ENCODE measurements at regions not wholly inside any gene's neighbourhood (a gene's known extent, or its start where the extent isn't known, plus 50 kb on each side); places are given as distances from the start of the nearest gene placed in this dataset.

- Histone ChIP-seq H4K20me1 (replicated peaks; ENCODE audit: control insufficient read depth, insufficient read depth, low read length) (no peaks in the 10 kb centered on the region), H3K4me1 (replicated peaks in 1 of 2; ENCODE audit: control insufficient read depth in 2 of 2, insufficient read depth in 2 of 2, low read length in 2 of 2) (no peaks in the 10 kb centered on the region), H3K9ac (ENCODE audit: insufficient read depth in 1 of 2, low read depth in 2 of 2, low read length in 2 of 2) (no peak overlapping the region), H2AFZ (ENCODE audit: low read depth, low read length) (no peak overlapping the region), H3K9me1 (ENCODE audit: control insufficient read depth, insufficient read depth, low read length) (no peaks in the 10 kb centered on the region), H3K4me2 (ENCODE audit: insufficient read depth, low read length) (no peak overlapping the region), H3K79me2 (ENCODE audit: control insufficient read depth, insufficient read depth, low read length) (no peaks in the 10 kb centered on the region), H3K27me3 (ENCODE audit: control insufficient read depth in 2 of 2, insufficient read depth in 2 of 2, low read length in 2 of 2) (0 out of 5 replicates have a peak, but pooled peaks cover 0 to 4% of the 10 kb centered on the region in 2 experiments), H3K27ac (ENCODE audit: extremely low read depth, low read depth, low read length) (no peak overlapping the region), H3K4me3 (no peak overlapping the region), H3K36me3 (ENCODE audit: control insufficient read depth, insufficient read depth, low read length) (no peaks in the 10 kb centered on the region), H3K9me3 (replicated peaks; ENCODE audit: control insufficient read depth, insufficient read depth, low read depth, low read length) (no peaks in the 10 kb centered on the region)
- ChIA-PET CTCF (ENCODE audit: low intra/inter-chr PET ratio) (no interaction called here), POLR2A (interaction anchor here (0.7 kb wide), 1 partner anchor 10 kb away, joined by 4 read pairs; no protein-coding TSS in a partner anchor)
- BruUV-seq (replicated peaks): no TSS peak
- in situ Hi-C loops (cut with MboI): no loop called here
- TF ChIP-seq FOXO4 (CRISPR knock-in tag; IDR thresholded peaks at IDR 0.05) (no peak), ATF3 (IDR thresholded peaks at IDR 0.05) (0 out of 2 replicates have a peak, but pooled peaks have one; percentile 12), ATF3 (CRISPR knock-in tag; conservative IDR thresholded peaks at IDR 0.05) (no peak)
- DNase-seq (ENCODE audit: extremely low read depth in 1 of 4, low spot score in 3 of 4): no peak
- intact Hi-C loops (cut with micrococcal nuclease): no loop called here
- ATAC-seq: no peak
- FAIRE-seq: no peak
- 0% methylated on average over 3 of the region's 3 CpGs for WGBS (ENCODE audit: insufficient coverage, low coverage, missing lambda C conversion rate)
Measured at GRCh38 chr12:114836609-114837008, 152.6 kb upstream of the TBX3 start.

GRCh38 chr12:114835031-114835430, 151.1 kb upstream of the TBX3 start:
- no TSS peak for BruUV-seq (replicated peaks)
- FAIRE-seq (no peak), DNase-seq (ENCODE audit: extremely low read depth in 1 of 4, low spot score in 3 of 4) (no peak), ATAC-seq (no peak)
- ChIA-PET POLR2A (no interaction called here), CTCF (ENCODE audit: low intra/inter-chr PET ratio) (no interaction called here)
- 0% methylated on average over 2 of the region's 2 CpGs for WGBS (ENCODE audit: insufficient coverage, low coverage, missing lambda C conversion rate)
- Histone ChIP-seq H3K9me3 (replicated peaks; ENCODE audit: control insufficient read depth, insufficient read depth, low read depth, low read length) (no peaks in the 10 kb centered on the region), H3K4me2 (ENCODE audit: insufficient read depth, low read length) (no peak overlapping the region), H2AFZ (ENCODE audit: low read depth, low read length) (no peak overlapping the region), H3K9ac (ENCODE audit: insufficient read depth in 1 of 2, low read depth in 2 of 2, low read length in 2 of 2) (no peak overlapping the region), H3K79me2 (ENCODE audit: control insufficient read depth, insufficient read depth, low read length) (no peaks in the 10 kb centered on the region), H3K9me1 (ENCODE audit: control insufficient read depth, insufficient read depth, low read length) (no peaks in the 10 kb centered on the region), H3K27me3 (ENCODE audit: control insufficient read depth in 2 of 2, insufficient read depth in 2 of 2, low read length in 2 of 2) (0 out of 5 replicates have a peak, but pooled peaks cover 0 to 4% of the 10 kb centered on the region in 2 experiments), H3K4me1 (replicated peaks in 1 of 2; ENCODE audit: control insufficient read depth in 2 of 2, insufficient read depth in 2 of 2, low read length in 2 of 2) (no peaks in the 10 kb centered on the region), H3K4me3 (no peak overlapping the region), H3K27ac (ENCODE audit: extremely low read depth, low read depth, low read length) (no peak overlapping the region), H4K20me1 (replicated peaks; ENCODE audit: control insufficient read depth, insufficient read depth, low read length) (no peaks in the 10 kb centered on the region), H3K36me3 (ENCODE audit: control insufficient read depth, insufficient read depth, low read length) (no peaks in the 10 kb centered on the region)
- intact Hi-C loops (cut with micrococcal nuclease) (no loop called here), in situ Hi-C loops (cut with MboI) (no loop called here)
- no peak for TF ChIP-seq NR2C2 (CRISPR knock-in tag; IDR thresholded peaks at IDR 0.05)
- TF ChIP-seq NR2C2 (tag; IDR thresholded peaks at IDR 0.05): no peak
- no peak for TF ChIP-seq RBM14 (IDR thresholded peaks at IDR 0.05; ENCODE audit: borderline replicate concordance, insufficient read depth, low read depth, low read length)
- TF ChIP-seq SMARCE1 (IDR thresholded peaks at IDR 0.05): no peak
- no peak for TF ChIP-seq SPI1 (IDR thresholded peaks at IDR 0.05; ENCODE audit: borderline replicate concordance, low read depth, low read length)
- no peak for TF ChIP-seq CHD1 (IDR thresholded peaks at IDR 0.05; ENCODE audit: low read length)
- TF ChIP-seq SIRT6 (IDR thresholded peaks at IDR 0.05; ENCODE audit: low read depth, low read length): no peak
- TF ChIP-seq RUNX1 (IDR thresholded peaks at IDR 0.05; ENCODE audit: low read depth): no peak
- no peak for TF ChIP-seq RFX7 (CRISPR knock-in tag; IDR thresholded peaks at IDR 0.05)
- TF ChIP-seq ATF1 (CRISPR knock-in tag; IDR thresholded peaks at IDR 0.05): no peak
- TF ChIP-seq ATF1 (tag; IDR thresholded peaks at IDR 0.05): no peak
- TF ChIP-seq ARHGAP35 (IDR thresholded peaks at IDR 0.05; ENCODE audit: partially characterized antibody): no peak
- TF ChIP-seq KAT8 (IDR thresholded peaks at IDR 0.05; ENCODE audit: low read depth): no peak

All from K562 (cell line).